ENCODE measurements at regions not wholly inside any gene's neighbourhood (a gene's known extent, or its start where the extent isn't known, plus 50 kb on each side); places are given as distances from the start of the nearest gene placed in this dataset.

DNA sequence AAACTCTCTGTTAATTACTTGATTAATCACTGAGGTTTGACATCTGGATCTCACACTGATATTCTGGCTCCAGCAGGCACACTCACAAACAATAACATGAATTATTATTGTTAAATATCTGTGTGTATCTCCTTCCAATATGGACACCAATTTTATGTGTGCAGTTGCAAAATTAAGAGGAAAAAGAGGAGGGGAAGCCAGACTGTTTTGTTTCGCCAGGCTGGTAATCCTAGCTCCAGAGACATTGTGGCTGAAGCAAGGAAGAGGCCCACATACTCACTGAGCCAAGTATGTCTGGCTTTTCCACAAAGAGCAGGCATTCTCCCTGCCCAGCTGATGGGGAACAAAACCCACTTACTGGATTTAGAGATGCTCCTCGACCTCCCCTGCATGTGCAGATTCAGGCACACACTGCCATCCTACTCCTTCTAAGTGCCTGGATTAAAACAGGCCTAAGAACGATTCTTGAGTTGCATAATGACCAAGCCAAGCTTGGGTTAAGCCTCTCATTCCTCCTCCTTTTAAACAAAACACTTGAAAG lies 181.9 kb downstream of the ESM1 start:
- TF ChIP-seq, protein P1, sequence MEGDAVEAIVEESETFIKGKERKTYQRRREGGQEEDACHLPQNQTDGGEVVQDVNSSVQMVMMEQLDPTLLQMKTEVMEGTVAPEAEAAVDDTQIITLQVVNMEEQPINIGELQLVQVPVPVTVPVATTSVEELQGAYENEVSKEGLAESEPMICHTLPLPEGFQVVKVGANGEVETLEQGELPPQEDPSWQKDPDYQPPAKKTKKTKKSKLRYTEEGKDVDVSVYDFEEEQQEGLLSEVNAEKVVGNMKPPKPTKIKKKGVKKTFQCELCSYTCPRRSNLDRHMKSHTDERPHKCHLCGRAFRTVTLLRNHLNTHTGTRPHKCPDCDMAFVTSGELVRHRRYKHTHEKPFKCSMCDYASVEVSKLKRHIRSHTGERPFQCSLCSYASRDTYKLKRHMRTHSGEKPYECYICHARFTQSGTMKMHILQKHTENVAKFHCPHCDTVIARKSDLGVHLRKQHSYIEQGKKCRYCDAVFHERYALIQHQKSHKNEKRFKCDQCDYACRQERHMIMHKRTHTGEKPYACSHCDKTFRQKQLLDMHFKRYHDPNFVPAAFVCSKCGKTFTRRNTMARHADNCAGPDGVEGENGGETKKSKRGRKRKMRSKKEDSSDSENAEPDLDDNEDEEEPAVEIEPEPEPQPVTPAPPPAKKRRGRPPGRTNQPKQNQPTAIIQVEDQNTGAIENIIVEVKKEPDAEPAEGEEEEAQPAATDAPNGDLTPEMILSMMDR (IDR thresholded peaks at IDR 0.05), result no peak
- TF ChIP-seq POLR2A (IDR thresholded peaks at IDR 0.05; ENCODE audit: low read depth) (no peak), EP300 (IDR thresholded peaks at IDR 0.05) (no peak), POLR2AphosphoS5 (IDR thresholded peaks at IDR 0.05) (no peak)

All from esophagus muscularis mucosa (tissue), 4 donors.